Erythroblast (primary cell): ENCODE measurements at regions not wholly inside any gene's neighbourhood (a gene's known extent, or its start where the extent isn't known, plus 50 kb on each side); places are given as distances from the start of the nearest gene placed in this dataset.

Experiments used
- GATA1 ChIP-seq: IDR thresholded peaks from 2 replicates; pipeline ENCODE4 v1.6.1; 2011; ENCODE audit warnings: low read depth, mild to moderate bottlenecking, control low read depth, low read length, moderate library complexity
- POLR2A ChIP-seq: IDR thresholded peaks from 2 replicates; pipeline ENCODE4 v1.6.1; 2011; ENCODE audit warnings: mild to moderate bottlenecking, low read length

DNA sequence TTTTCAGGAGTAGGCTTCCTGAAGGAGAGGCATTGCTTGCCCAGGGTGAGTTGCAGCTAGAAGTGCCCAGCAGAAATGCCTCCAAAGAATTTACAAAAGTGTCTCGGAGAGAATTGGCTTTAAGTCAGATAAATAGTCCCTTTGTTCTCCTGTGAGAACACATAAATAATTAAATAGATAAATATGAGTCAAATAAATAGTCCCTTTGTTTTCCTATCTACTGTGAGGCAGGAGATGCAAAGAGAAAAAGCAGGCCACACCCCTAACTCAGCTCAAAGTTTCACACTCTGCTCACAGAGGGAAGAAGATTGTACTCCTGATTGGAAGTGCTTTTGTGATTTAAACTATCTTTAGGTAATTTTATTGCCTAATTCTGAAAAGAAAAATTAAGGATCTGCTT, 180.7 kb upstream of the PRSS16 start:
- no peak for TF ChIP-seq POLR2A
- no peak for TF ChIP-seq GATA1
